CD4-positive, alpha-beta T cell (primary cell): ENCODE measurements at regions not wholly inside any gene's neighbourhood (a gene's known extent, or its start where the extent isn't known, plus 50 kb on each side); places are given as distances from the start of the nearest gene placed in this dataset.

ENCODE experiments used
- ATAC-seq: fragments of 200-7000 bp; cut with Tn5 transposase; one replicate; pipeline ENCODE4 v1.10.0; 2022; ENCODE audit warnings: mild to moderate bottlenecking; ENCODE audit not compliant: poor library complexity
- CTCF ChIA-PET: fragments of 350-600 bp; sonication (Branson Sonifier 250); formaldehyde crosslinking; loops from one replicate; lab custom pipeline; 2021; ENCODE audit warnings: antibody characterized with exemption, inconsistent platforms; lab: Charles Lee
- POLR2A ChIA-PET: fragments of 350-600 bp; sonication (Branson Sonifier 250); formaldehyde crosslinking; loops from one replicate; lab custom pipeline; 2021; ENCODE audit warnings: antibody characterized with exemption, inconsistent platforms; lab: Charles Lee
- DNase-seq, 14 experiments: peaks; one replicate each; pipeline ENCODE4 v3.0.0-alpha.2; 2013 to 2020; ENCODE audit warnings: mixed read lengths in 2 of 14
- H3K27ac ChIP-seq, 2 donors: one replicate each; pipeline versions ENCODE4 v1.5.1 to v1.7.0; 2013; ENCODE audit warnings: low read length in 2 of 2, low read depth in 1 of 2, mild to moderate bottlenecking in 1 of 2
- H3K27me3 ChIP-seq, 2 experiments: 1 replicate in 1 of 2; 2 replicates in 1 of 2; pipeline versions ENCODE4 v1.6.1 to v1.7.0; 2013; ENCODE audit warnings: low read length in 2 of 2, control low read depth in 1 of 2, mild to moderate bottlenecking in 1 of 2, moderate library complexity in 1 of 2; ENCODE audit not compliant: insufficient read depth in 2 of 2, control insufficient read depth in 1 of 2
- H3K36me3 ChIP-seq: one replicate; pipeline ENCODE4 v1.6.1; 2013; ENCODE audit warnings: low read length, control low read depth; ENCODE audit not compliant: insufficient read depth
- H3K4me1 ChIP-seq: one replicate; pipeline ENCODE4 v1.6.1; 2013; ENCODE audit warnings: low read length, control low read depth; ENCODE audit not compliant: insufficient read depth
- H3K4me3 ChIP-seq: one replicate; pipeline ENCODE4 v1.5.1; 2013; ENCODE audit warnings: mild to moderate bottlenecking, low read length, moderate library complexity
- H3K9me3 ChIP-seq, 2 experiments: 1 replicate in 1 of 2; 2 replicates in 1 of 2; pipeline versions ENCODE4 v1.6.1 to v1.7.0; 2013; ENCODE audit warnings: low read length in 2 of 2, mild to moderate bottlenecking in 2 of 2, control low read depth in 1 of 2, moderate library complexity in 1 of 2; ENCODE audit not compliant: control insufficient read depth in 1 of 2, insufficient read depth in 1 of 2
- H3K27ac Mint-ChIP-seq: one replicate; pipeline ENCODE4 v1.8.0; 2020; ENCODE audit warnings: mixed read lengths
- H3K27me3 Mint-ChIP-seq: one replicate; pipeline ENCODE4 v1.8.0; 2021; ENCODE audit warnings: mixed read lengths
- H3K36me3 Mint-ChIP-seq: one replicate; pipeline ENCODE4 v1.8.0; 2021; ENCODE audit warnings: low read depth, mixed read lengths
- H3K4me1 Mint-ChIP-seq: one replicate; pipeline ENCODE4 v1.8.0; 2021; ENCODE audit warnings: low read depth, mixed read lengths
- H3K4me3 Mint-ChIP-seq: one replicate; pipeline ENCODE4 v1.8.0; 2020; ENCODE audit warnings: mild to moderate bottlenecking, mixed read lengths
- H3K9me3 Mint-ChIP-seq: one replicate; pipeline ENCODE4 v1.8.0; 2020; ENCODE audit warnings: mixed read lengths
- intact Hi-C, 2 experiments: fragments of 100-400 bp; cut with DNase I in 1 of 2; cut with micrococcal nuclease in 1 of 2; formaldehyde crosslinking; loops; one replicate each; pipeline versions ENCODE4 v1.15.1 to v1.9.0; 2023 to 2025; cut with DNase I, micrococcal nuclease
- TF ChIP-seq, protein P1 (sequence below): fragments of 200-600 bp; IDR thresholded peaks from one replicate; pipeline ENCODE4 v1.8.0; 2022; ENCODE audit warnings: antibody characterized with exemption, mild to moderate bottlenecking

DNA sequence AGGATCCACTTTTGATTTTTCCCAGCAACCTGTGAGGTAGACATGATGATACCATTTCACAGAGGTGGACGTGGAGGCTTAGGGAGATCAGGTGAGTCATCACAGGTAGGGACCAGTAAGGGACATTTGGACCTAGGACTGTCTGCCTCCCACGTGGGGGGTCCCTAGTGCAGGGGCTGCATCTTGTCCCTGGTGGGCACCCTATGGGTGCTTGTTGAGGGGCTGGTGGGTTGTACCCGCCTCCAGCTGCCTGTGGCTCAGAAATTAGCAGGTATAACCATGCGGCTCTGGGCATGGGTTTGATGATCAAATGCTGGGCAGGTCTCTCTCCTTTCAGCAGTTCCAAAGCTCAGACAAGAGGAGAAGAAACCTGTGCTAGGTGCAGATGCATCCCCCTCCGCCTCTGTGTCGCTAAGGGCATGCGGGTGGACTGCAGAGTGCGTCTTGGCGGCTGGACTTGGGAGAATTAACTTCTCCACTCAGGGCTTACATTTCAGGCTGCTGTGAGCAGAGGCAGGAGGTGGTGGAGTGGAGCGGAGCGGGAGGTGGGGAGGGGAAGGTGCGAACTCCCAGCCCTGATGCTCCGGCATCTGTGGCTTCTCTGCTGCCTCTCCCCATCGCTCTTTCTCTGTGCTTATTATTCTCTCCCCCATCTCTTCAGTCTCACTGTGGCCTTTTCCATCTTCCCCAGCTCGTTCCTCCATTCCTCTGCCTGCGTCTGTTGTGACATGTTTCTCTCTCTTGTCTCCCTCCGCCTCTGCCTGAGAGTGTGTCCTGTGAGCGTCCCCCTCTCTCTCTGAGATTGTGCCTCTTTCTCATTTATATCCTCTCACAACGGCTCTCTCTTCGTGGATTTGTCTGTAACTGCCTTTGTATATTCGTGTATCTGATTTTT lies 146.8 kb downstream of the PTPRU start:
- intact Hi-C loops, result no loop called here
- H3K27me3 Mint-ChIP-seq, result peaks cover 48% of the 10 kb centered on the region

DNA sequence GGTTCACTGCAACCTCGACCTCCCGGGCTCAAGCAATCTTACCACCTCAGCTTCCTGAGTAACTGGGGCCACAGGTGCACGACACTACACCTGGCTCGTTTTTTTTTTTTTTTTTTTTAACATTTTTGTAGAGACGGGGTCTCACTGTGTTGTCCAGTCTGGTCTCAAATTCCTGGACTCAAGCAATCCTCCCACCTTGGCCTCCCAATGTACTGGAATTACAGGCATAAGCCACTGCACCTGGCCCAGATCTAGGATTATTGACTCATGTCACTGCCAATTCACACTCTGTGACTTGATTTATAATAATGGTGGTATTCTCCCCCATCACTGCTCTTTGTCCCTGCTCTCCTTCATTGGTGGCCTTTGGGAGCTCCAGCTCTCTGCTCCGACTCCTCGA lies 145.1 kb downstream of the PTPRU start:
- DNase-seq (no peak), ATAC-seq (no peak)
- Mint-ChIP-seq H3K9me3 (peaks cover 10% of the 10 kb centered on the region), H3K4me1 (no peaks in the 10 kb centered on the region), H3K27ac (no peak overlapping the region), H3K4me3 (no peak overlapping the region), H3K36me3 (no peaks in the 10 kb centered on the region), H3K27me3 (peaks cover 45% of the 10 kb centered on the region)
- intact Hi-C loops, result no loop called here
- ChIA-PET POLR2A (no interaction called here), CTCF (no interaction called here)
- Histone ChIP-seq H3K4me3 (no peak overlapping the region), H3K27me3 (peaks cover 8 to 18% of the 10 kb centered on the region in 2 experiments), H3K4me1 (no peaks in the 10 kb centered on the region), H3K36me3 (no peaks in the 10 kb centered on the region), H3K9me3 (peaks cover 21 to 23% of the 10 kb centered on the region in 2 experiments), H3K27ac (no peak overlapping the region)
- TF ChIP-seq, protein P1, sequence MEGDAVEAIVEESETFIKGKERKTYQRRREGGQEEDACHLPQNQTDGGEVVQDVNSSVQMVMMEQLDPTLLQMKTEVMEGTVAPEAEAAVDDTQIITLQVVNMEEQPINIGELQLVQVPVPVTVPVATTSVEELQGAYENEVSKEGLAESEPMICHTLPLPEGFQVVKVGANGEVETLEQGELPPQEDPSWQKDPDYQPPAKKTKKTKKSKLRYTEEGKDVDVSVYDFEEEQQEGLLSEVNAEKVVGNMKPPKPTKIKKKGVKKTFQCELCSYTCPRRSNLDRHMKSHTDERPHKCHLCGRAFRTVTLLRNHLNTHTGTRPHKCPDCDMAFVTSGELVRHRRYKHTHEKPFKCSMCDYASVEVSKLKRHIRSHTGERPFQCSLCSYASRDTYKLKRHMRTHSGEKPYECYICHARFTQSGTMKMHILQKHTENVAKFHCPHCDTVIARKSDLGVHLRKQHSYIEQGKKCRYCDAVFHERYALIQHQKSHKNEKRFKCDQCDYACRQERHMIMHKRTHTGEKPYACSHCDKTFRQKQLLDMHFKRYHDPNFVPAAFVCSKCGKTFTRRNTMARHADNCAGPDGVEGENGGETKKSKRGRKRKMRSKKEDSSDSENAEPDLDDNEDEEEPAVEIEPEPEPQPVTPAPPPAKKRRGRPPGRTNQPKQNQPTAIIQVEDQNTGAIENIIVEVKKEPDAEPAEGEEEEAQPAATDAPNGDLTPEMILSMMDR, result no peak

More for the DNA sequence above, 146.8 kb downstream of the PTPRU start:
- TF ChIP-seq, protein P1, result no peak
- CTCF ChIA-PET, result no interaction called here
- Histone ChIP-seq H3K4me3 (no peak overlapping the region), H3K9me3 (peaks cover 14 to 23% of the 10 kb centered on the region in 2 experiments), H3K27me3 (peaks cover 12 to 30% of the 10 kb centered on the region in 2 experiments), H3K36me3 (no peaks in the 10 kb centered on the region), H3K4me1 (no peaks in the 10 kb centered on the region), H3K27ac (no peak overlapping the region)
- DNase-seq (no peak), ATAC-seq (no peak)
- Mint-ChIP-seq H3K36me3 (no peaks in the 10 kb centered on the region), H3K4me1 (no peaks in the 10 kb centered on the region), H3K9me3 (peaks cover 7% of the 10 kb centered on the region), H3K27ac (no peak overlapping the region), H3K4me3 (no peak overlapping the region)
- POLR2A ChIA-PET, result no interaction called here

DNA sequence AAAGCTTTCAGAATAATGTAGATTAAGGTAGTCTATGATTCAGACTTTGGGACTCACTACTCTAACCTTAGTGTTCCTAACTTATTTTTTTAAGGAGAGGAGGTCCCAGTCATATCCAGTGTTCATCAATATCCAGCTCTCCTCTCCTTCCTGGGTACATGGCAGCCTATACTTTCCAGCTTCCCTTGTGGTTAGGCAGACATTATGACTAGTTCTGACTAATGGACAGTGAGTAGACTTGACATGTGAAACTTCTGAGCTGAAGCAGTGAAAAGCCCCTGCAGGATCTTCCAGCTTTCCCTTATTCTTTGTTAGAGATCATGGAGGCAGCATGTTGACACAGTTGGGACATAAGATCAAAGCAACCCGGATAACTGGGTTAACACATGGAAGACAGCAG lies 144.2 kb downstream of the PTPRU start:
- H3K9me3 Mint-ChIP-seq, result peaks cover 12% of the 10 kb centered on the region
- TF ChIP-seq, protein P1, result no peak
- DNase-seq (no peak), ATAC-seq (no peak)
- H3K36me3 ChIP-seq, result no peaks in the 10 kb centered on the region
- peaks cover 8 to 17% of the 10 kb centered on the region in 2 experiments for H3K27me3 ChIP-seq
- CTCF ChIA-PET, result no interaction called here
- peaks cover 45% of the 10 kb centered on the region for H3K27me3 Mint-ChIP-seq
- no peak overlapping the region for H3K27ac Mint-ChIP-seq
- H3K27ac ChIP-seq, result no peak overlapping the region
- H3K4me3 Mint-ChIP-seq, result no peak overlapping the region
- POLR2A ChIA-PET, result no interaction called here
- no peaks in the 10 kb centered on the region for H3K4me1 ChIP-seq
- intact Hi-C loops, result no loop called here
- H3K9me3 ChIP-seq, result peaks cover 21 to 23% of the 10 kb centered on the region in 2 experiments
- H3K4me1 Mint-ChIP-seq, result no peaks in the 10 kb centered on the region
- H3K36me3 Mint-ChIP-seq, result no peaks in the 10 kb centered on the region
- H3K4me3 ChIP-seq, result no peak overlapping the region
